Bone marrow (tissue), 2 donors: ENCODE measurements at regions not wholly inside any gene's neighbourhood (a gene's known extent, or its start where the extent isn't known, plus 50 kb on each side); places are given as distances from the start of the nearest gene placed in this dataset.

ENCODE experiments used
- DNase-seq, 2 donors: peaks; one replicate each; lab custom pipeline; 2025; lab: John Stamatoyannopoulos, UW

GRCh38 chr7:106775975-106776607 lies 89.0 kb upstream of the PIK3CG start:
- DNase-seq, result no peak

DNA sequence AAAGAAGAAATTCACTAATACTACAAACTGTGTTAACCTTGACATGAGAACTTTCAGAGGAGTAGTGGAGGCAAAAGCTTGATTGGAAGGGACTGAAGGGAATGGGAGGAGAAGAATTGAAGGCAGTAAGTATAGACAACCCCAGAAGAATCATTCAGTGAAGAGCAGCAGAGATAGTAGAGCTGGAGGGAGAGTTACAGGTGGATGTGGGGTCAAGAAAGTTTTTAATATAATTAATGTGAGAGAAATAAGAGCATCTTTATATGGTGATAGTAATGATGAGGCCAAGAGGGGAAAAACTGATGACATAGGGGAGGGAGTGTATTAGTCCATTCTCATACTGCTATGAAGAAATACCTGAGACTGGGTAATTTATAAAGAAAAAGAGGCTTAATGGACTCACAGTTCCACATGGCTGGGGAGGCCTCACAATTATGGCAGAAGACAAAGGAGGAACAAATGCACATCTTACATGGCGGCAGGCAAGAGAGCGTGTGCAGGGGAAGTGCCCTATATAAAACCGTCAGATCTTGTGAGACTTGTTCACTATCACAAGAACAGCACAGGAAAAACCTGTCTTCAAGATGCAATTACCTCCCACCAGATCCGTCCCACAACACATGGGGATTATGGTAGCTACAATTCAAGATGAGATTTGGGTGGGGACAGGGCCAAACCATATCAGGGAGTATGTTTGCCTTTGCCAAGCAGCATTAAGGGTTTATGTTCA lies 88.3 kb upstream of the PIK3CG start:
- DNase-seq, result no peak

- no peak for DNase-seq
Measured at GRCh38 chr7:106777674-106778299, 87.3 kb upstream of the PIK3CG start.

DNA sequence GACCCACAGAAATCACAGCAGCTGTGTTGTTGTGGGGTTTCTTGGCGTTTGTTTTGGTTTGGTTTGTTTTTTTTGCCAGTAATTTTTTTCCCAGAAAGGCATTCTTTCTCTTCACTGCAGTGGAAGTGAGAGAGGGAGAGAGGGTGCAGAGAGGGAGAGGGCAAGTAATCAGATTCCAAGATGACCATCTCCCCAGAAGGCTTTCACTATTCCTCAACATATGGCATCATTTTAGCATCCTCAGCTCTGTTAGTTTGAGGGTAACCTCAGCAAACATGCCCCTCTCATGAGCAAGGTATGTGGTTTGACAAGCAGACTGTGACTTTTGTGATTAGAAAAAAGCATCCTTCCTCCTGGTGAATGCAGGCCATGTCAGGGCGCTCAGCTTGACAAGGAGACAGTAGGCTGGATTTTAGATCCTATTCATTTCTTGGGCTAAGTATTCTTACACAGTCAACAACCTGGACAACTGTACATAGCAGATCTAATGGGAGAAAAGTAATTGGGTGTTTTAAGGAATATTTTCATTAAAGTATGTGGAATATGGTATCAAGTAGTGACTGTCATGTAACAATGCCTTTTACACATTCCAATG lies 86.3 kb upstream of the PIK3CG start:
- DNase-seq, result no peak

- DNase-seq, result no peak
Measured at GRCh38 chr7:106779877-106780276, 85.2 kb upstream of the PIK3CG start.

- DNase-seq, result no peak
Measured at GRCh38 chr7:106781007-106781406, 84.1 kb upstream of the PIK3CG start.

DNA sequence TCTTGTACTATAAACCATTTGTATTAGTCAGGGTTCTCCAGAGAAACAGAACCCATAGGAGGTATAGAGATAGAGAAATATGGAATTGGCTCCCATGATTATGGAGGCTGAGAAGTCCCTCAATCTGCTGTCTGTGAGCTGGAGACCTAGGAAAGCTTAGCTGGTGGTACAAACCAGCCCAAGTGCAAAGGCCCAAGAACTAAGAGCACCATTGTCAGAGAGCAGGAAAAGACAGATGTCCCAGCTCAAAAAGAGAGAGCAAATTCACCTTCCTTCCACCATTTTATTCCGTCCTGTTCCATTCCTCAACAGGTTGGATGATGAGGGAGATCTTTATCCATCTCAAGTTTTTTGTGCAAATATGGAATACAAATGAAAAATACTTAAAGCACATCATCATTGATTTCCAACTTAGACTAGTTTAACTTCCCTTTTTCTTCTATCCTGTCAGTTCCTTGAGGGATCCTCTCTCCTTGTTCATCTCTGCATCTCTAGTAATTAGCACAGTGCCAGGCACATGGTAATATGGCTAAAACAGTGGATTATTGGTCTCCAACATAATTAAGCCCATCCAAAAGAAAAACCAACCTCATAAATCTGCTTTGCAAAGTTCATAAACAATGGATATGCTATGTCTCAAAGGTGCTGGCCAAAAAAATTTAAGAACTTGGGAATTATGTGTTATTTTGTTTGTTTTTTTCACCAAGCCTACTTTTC lies 83.1 kb upstream of the PIK3CG start:
- DNase-seq, result no peak

DNA sequence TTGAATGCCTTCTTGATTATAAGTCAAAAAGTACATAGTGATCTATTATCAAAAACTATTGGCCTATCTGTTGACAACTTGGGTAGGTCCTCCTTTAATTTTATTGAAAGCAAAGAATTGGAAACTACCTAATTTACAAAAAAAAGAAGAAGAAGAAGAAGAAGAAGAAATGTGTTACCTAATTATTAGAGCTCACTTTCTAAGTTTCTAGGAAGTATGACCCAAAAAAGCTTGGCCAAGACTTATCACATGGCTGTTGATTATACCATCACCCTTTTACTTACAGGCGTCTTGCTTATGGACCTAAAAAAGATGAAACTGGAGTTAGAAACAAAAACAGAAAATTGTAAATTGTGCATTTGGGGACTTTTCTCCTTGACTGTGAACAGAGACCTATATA lies 81.8 kb upstream of the PIK3CG start:
- DNase-seq, result no peak

DNA sequence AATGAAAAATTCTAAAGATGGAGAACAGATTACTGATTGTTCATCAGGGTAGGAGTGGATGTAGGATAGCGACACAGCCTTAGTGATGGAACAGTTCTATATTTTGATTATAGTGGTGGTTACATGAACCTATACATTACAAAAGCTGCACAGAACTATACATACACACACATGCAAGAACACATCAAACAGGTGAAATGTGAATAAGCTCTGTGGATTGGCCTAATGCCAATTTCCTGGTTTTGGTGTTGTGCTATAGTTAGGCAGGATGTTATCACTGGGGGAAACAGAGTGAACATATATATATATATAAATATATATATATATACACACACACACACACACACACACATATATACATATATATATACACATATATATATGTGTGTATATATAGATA lies 76.4 kb upstream of the PIK3CG start:
- DNase-seq, result no peak

DNA sequence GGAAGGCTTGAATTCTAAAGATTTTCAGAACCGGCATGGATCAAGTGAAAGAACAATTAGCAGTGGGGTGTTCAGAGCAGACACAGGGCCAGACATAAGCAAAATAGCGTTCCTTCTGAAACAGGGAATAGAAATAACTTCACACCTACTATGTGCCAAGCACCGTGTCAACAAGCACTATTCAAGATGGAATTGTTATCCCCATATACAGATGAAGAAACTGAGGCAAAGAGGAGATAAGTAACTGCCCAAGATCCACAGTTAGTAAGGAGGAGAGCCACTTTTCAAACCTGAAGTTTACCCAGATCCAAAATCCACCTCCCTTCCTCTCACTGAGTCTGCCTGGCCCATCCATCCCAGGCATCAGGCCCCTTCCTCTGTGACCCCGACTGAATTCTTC lies 73.6 kb upstream of the PIK3CG start:
- no peak for DNase-seq

DNA sequence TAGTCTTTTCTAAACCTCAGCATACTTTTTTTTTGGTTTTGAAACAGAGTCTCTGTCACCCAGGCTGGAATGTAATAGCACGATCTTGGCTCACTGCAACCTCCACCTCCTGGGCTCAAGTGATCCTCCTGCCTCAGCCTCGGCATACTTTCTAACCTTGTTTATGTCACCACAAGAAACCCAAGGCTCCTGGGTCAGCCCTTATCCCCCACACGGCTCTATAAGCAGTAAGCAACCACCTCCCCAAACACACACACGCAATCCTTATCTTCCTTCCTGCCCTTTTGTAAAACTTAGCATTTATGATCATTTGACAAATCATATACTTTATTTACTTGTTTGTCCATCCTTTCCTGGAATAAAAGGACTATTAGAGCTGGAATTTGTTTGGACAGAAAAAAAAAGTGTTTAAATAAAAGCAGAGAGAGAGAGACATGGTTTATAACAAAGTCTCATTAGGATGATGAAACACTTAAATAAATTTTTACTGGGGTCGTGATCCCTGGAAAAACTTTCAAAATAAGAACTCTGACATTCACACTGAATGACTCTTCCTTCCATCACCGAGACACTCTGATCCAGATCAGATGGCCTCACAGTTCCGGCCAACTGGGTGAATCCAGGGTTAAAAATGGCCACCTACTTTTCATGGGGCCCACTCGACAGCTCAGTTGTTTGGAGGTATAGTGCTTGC lies 72.7 kb upstream of the PIK3CG start:
- DNase-seq, result no peak

DNA sequence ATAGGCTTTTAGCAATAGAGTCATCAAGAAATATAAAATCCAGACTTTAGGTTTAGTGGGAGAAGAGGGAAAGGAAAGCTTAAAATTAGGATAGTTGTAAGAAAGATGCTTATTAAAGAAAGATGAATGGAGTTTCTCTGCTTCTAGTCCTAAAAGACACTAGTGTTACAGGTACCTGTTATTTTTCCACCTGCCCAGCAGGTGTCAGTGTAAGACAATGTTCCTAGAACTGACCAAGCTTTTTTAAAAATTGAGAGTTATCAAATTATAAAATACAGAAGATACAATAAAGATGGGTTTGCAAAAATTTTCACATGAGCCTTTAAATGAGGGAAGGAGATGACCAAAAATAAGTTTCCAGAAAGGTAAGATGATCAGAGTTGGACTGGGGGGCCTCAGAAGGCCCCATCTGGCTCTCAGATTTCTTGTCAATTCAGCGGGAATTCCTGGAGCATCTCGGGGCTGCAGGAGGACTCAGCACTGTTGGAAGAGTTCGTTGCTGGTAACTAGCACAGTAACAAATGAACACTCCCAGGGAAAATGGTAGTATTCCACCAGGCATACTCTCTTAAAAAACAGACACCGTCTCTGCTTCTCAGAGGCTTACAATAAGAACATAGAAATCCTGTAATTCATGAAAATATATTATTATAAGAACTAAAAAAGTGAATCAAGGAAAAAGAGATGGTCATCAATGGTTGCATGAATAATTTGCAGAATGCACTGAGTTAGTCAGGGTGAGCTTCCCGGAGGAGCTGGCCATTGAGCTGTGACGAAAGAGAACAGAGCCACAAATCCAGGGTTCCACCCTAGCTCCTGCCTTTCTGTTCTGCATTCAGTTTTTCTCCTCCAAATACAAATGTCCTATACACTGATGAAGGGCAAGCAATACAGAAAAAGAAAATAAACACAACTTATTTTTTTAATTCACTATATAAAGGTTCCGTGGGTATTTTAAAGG lies 71.8 kb upstream of the PIK3CG start:
- DNase-seq, result no peak

DNA sequence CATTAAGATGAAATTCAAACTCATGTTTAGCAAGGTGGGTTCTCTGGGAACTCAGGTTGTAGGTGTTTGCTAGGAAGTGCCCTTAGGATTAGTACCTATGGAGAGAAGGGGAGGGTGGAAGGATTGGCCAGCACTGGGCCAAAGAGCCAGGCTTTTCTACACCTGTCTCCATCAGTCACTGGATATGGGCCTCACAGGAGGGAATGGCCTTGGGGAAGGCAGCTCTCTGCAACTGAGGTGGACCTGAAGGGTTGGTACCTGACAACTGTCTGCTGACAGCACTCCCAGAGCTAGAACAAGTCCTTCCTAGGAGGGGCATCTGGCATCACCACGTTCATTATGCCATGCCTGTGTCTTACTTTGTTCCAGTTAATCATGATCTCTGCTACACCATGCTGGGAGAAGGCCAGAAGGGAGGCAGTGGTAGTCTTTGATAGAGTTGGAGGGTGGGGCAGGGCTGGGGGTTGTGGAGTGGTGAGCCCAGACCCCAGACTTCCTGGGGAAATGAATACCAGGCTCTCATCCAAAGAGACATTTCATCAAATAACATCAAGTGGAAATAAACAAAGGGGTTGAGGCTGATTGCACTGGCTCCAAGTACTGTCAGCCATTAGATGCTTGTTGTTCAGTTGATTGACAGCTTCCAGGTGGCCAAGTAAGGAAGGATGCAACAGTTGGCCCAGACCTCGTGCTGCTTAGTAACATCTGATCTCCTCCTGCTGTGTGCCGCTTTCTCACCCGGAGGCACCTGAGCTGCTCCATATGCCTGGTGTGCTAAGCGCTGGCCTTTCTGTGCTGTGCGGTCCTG lies 70.6 kb upstream of the PIK3CG start:
- DNase-seq, result no peak

- no peak for DNase-seq
Measured at GRCh38 chr7:106795084-106795876, 69.8 kb upstream of the PIK3CG start.

DNA sequence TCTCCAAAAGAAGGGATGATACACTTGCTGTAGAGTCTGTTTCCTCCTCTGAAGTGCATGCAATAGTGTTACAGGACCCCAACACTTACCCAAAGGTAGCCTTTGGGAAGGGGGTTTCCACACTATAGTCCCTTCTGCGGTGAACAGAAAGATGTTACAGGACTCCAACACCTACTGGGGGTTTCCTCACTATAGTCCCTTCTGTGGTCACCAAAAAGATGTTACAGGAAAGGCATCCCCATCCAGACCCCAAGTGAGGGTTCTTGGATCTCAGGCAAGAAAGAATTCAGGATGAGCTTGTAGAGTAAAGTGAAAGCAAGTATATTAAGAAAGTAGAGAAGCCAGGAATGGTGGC lies 69.2 kb upstream of the PIK3CG start:
- DNase-seq, result no peak

- no peak for DNase-seq
Measured at GRCh38 chr7:106797937-106798336, 67.1 kb upstream of the PIK3CG start.

DNA sequence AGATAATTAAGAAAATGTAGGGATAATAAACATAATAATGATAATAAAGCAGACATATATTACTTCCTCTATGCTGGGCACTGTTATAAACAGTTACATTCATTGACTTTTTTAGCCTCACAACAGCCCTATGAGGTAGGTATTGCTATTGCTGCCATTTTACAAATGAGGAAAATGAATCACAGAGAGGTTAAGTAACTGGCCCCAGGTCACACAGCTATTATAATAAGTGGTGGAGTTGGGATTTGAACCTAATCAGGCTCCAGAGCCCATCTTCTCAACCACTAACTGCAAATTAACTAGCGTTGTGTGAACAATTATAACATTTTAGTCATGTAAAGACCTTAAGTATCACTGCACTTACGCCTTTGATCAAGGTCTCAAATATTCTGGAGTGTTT lies 62.5 kb upstream of the PIK3CG start:
- no peak for DNase-seq

GRCh38 chr7:106806556-106806955 lies 58.5 kb upstream of the PIK3CG start:
- no peak for DNase-seq

GRCh38 chr7:106807474-106807873 lies 57.6 kb upstream of the PIK3CG start:
- DNase-seq, result no peak
